ENCODE measurements at regions not wholly inside any gene's neighbourhood (a gene's known extent, or its start where the extent isn't known, plus 50 kb on each side); places are given as distances from the start of the nearest gene placed in this dataset.

DNA sequence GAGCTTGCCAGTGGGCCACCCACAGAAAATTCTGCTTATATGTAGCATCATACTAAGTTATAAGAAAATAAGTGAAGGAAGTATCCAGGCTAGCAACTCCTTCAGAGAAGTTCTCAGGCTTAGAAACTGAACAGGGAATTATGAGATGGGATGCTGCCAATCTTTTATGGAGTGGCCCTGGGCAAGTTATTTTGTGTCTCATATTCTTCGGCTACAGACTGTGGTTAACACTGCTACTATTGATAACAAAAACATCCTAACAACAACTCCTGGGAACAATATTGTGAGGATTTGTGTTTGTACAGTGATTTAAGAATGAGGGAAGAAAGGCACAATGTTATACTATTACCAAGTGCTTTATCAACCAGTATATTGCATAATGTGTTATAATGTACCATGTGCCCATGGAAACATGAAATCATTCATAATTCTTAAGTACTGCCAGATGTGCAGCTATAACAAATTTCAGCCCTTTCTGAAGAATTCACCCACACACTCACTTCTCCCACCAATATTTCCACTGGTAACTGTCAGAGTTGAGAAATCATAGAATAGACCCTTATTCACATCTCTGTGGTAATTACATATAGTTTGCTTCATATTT lies 113.3 kb upstream of the SOX5 start:
- no peaks in the 10 kb centered on the region for H3K4me1 ChIP-seq (ENCODE audit: control insufficient read depth in 1 of 2, insufficient read depth in 2 of 2, low read length in 2 of 2)
- peaks cover 21 to 39% of the 10 kb centered on the region in 2 experiments; a peak in 2 of 4 replicates for H3K9me3 ChIP-seq (ENCODE audit: control insufficient read depth in 1 of 2, insufficient read depth in 1 of 2, low read depth in 1 of 2, low read length in 2 of 2)
- H4K20me1 ChIP-seq (ENCODE audit: insufficient read depth): no peaks in the 10 kb centered on the region
- CTCF ChIA-PET: no interaction called here
- H3K27ac ChIP-seq (ENCODE audit: low read depth, low read length): no peak overlapping the region
- intact Hi-C loops (cut with micrococcal nuclease): no loop called here
- no peaks in the 10 kb centered on the region for H3K36me3 ChIP-seq (ENCODE audit: control insufficient read depth in 1 of 2, insufficient read depth in 2 of 2, low read length in 2 of 2)
- H2AFZ ChIP-seq (ENCODE audit: low read depth, low read length, poor library complexity, severe bottlenecking): no peak overlapping the region
- TF ChIP-seq CBX3 (IDR thresholded peaks at IDR 0.05; ENCODE audit: low read depth): no peak
- no peak for TF ChIP-seq CEBPB (IDR thresholded peaks at IDR 0.05; ENCODE audit: low read depth)
- TF ChIP-seq EGR1 (IDR thresholded peaks at IDR 0.05; ENCODE audit: low read depth): no peak
- no peak for TF ChIP-seq POLR2AphosphoS5 (IDR thresholded peaks at IDR 0.05; ENCODE audit: low read depth, low read length)
- TF ChIP-seq, protein P1, sequence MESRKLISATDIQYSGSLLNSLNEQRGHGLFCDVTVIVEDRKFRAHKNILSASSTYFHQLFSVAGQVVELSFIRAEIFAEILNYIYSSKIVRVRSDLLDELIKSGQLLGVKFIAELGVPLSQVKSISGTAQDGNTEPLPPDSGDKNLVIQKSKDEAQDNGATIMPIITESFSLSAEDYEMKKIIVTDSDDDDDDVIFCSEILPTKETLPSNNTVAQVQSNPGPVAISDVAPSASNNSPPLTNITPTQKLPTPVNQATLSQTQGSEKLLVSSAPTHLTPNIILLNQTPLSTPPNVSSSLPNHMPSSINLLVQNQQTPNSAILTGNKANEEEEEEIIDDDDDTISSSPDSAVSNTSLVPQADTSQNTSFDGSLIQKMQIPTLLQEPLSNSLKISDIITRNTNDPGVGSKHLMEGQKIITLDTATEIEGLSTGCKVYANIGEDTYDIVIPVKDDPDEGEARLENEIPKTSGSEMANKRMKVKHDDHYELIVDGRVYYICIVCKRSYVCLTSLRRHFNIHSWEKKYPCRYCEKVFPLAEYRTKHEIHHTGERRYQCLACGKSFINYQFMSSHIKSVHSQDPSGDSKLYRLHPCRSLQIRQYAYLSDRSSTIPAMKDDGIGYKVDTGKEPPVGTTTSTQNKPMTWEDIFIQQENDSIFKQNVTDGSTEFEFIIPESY (IDR thresholded peaks at IDR 0.05; ENCODE audit: extremely low read depth, insufficient replicate concordance, low read length): no peak
- TF ChIP-seq TCF7L2 (IDR thresholded peaks at IDR 0.05; ENCODE audit: borderline replicate concordance, extremely low read depth, insufficient read depth, insufficient read length): no peak
- TF ChIP-seq, protein P2, sequence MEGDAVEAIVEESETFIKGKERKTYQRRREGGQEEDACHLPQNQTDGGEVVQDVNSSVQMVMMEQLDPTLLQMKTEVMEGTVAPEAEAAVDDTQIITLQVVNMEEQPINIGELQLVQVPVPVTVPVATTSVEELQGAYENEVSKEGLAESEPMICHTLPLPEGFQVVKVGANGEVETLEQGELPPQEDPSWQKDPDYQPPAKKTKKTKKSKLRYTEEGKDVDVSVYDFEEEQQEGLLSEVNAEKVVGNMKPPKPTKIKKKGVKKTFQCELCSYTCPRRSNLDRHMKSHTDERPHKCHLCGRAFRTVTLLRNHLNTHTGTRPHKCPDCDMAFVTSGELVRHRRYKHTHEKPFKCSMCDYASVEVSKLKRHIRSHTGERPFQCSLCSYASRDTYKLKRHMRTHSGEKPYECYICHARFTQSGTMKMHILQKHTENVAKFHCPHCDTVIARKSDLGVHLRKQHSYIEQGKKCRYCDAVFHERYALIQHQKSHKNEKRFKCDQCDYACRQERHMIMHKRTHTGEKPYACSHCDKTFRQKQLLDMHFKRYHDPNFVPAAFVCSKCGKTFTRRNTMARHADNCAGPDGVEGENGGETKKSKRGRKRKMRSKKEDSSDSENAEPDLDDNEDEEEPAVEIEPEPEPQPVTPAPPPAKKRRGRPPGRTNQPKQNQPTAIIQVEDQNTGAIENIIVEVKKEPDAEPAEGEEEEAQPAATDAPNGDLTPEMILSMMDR (IDR thresholded peaks at IDR 0.05 in 2 of 3, conservative IDR thresholded peaks at IDR 0.05 in 1 of 3; ENCODE audit: borderline replicate concordance in 1 of 3, insufficient read depth in 1 of 3, low read depth in 2 of 3, low read length in 2 of 3): no peak
- TF ChIP-seq ZNF274 (IDR thresholded peaks at IDR 0.05; ENCODE audit: low read depth, low read length): no peak
- no peak for TF ChIP-seq SIN3A (IDR thresholded peaks at IDR 0.05; ENCODE audit: low read depth)
- no peak for TF ChIP-seq ELF1 (IDR thresholded peaks at IDR 0.05; ENCODE audit: borderline replicate concordance, low read depth)
- no peak for TF ChIP-seq POLR2A (IDR thresholded peaks at IDR 0.05; ENCODE audit: borderline replicate concordance, extremely low read depth, insufficient read depth, insufficient read length)
- TF ChIP-seq, protein P3, sequence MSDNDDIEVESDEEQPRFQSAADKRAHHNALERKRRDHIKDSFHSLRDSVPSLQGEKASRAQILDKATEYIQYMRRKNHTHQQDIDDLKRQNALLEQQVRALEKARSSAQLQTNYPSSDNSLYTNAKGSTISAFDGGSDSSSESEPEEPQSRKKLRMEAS (IDR thresholded peaks at IDR 0.05): no peak
- TF ChIP-seq, protein P4, sequence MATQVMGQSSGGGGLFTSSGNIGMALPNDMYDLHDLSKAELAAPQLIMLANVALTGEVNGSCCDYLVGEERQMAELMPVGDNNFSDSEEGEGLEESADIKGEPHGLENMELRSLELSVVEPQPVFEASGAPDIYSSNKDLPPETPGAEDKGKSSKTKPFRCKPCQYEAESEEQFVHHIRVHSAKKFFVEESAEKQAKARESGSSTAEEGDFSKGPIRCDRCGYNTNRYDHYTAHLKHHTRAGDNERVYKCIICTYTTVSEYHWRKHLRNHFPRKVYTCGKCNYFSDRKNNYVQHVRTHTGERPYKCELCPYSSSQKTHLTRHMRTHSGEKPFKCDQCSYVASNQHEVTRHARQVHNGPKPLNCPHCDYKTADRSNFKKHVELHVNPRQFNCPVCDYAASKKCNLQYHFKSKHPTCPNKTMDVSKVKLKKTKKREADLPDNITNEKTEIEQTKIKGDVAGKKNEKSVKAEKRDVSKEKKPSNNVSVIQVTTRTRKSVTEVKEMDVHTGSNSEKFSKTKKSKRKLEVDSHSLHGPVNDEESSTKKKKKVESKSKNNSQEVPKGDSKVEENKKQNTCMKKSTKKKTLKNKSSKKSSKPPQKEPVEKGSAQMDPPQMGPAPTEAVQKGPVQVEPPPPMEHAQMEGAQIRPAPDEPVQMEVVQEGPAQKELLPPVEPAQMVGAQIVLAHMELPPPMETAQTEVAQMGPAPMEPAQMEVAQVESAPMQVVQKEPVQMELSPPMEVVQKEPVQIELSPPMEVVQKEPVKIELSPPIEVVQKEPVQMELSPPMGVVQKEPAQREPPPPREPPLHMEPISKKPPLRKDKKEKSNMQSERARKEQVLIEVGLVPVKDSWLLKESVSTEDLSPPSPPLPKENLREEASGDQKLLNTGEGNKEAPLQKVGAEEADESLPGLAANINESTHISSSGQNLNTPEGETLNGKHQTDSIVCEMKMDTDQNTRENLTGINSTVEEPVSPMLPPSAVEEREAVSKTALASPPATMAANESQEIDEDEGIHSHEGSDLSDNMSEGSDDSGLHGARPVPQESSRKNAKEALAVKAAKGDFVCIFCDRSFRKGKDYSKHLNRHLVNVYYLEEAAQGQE (IDR thresholded peaks at IDR 0.05; ENCODE audit: low read depth): no peak
- TF ChIP-seq, protein P5, sequence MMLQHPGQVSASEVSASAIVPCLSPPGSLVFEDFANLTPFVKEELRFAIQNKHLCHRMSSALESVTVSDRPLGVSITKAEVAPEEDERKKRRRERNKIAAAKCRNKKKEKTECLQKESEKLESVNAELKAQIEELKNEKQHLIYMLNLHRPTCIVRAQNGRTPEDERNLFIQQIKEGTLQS (IDR thresholded peaks at IDR 0.05): no peak
- TF ChIP-seq YY1 (IDR thresholded peaks at IDR 0.05; ENCODE audit: extremely low read depth, insufficient replicate concordance, low read depth, low read length): no peak
- no peak for TF ChIP-seq ZFX (IDR thresholded peaks at IDR 0.05)
- no peaks in the 10 kb centered on the region for H3K27me3 ChIP-seq (ENCODE audit: insufficient read depth, low read length)
- no peaks in the 10 kb centered on the region for H3K79me2 ChIP-seq (ENCODE audit: insufficient read depth, low read length)
- POLR2A ChIA-PET: no interaction called here
- ATAC-seq (no peak), DNase-seq (ENCODE audit: low read depth, low spot score) (no peak)
- no TSS peak for BruUV-seq (replicated peaks)
- no peak overlapping the region for H3K4me3 ChIP-seq (replicated peaks in 1 of 2; ENCODE audit: low read depth in 1 of 2, low read length in 2 of 2)
- RAD21 ChIA-PET (ENCODE audit: low non-redundant PET in 1 of 2, low total read pairs in 2 of 2, uncharacterized antibody in 2 of 2, unreplicated experiment in 2 of 2): no interaction called here
- no peaks in the 10 kb centered on the region for H3K9me2 ChIP-seq (ENCODE audit: insufficient read depth)
- no peak overlapping the region for H3K4me2 ChIP-seq (ENCODE audit: low read length)
- H3K9ac ChIP-seq (ENCODE audit: low read length): no peak overlapping the region

All from HCT116 (cell line).